Type B pancreatic cell (in vitro differentiated cells): ENCODE measurements at regions not wholly inside any gene's neighbourhood (a gene's known extent, or its start where the extent isn't known, plus 50 kb on each side); places are given as distances from the start of the nearest gene placed in this dataset.

Experiments
- DNase-seq: peaks from one replicate; pipeline ENCODE4 v3.0.0; 2021; ENCODE audit warnings: mixed read lengths; ENCODE audit not compliant: unreplicated experiment; ENCODE audit errors: extremely low spot score
- H3K27ac Mint-ChIP-seq: 2 replicates; pipeline ENCODE4 v1.8.0; 2021; ENCODE audit warnings: mild to moderate bottlenecking, mixed read lengths
- H3K27me3 Mint-ChIP-seq: 2 replicates; pipeline ENCODE4 v1.8.0; 2021; ENCODE audit warnings: mixed read lengths
- H3K36me3 Mint-ChIP-seq: 2 replicates; pipeline ENCODE4 v1.8.0; 2021; ENCODE audit warnings: mixed read lengths
- H3K4me1 Mint-ChIP-seq: one replicate; pipeline ENCODE4 v1.8.0; 2021; ENCODE audit warnings: mixed read lengths; ENCODE audit not compliant: unreplicated experiment
- H3K4me3 Mint-ChIP-seq: 2 replicates; pipeline ENCODE4 v1.8.0; 2021; ENCODE audit warnings: mild to moderate bottlenecking, mixed read lengths
- H3K9me3 Mint-ChIP-seq: 2 replicates; pipeline ENCODE4 v1.8.0; 2021; ENCODE audit warnings: mixed read lengths
- CTCF ChIP-seq: fragments of 200-600 bp; sonication (generic); conservative IDR thresholded peaks from 2 replicates; pipeline ENCODE4 v1.5.0; 2021; ENCODE audit warnings: antibody characterized with exemption, mild to moderate bottlenecking

GRCh38 chr5:23042226-23042625, 189.1 kb upstream of the CDH12 start:
- Mint-ChIP-seq H3K27me3 (no peaks in the 10 kb centered on the region), H3K27ac (no peak overlapping the region), H3K4me3 (no peak overlapping the region), H3K36me3 (no peaks in the 10 kb centered on the region), H3K9me3 (peaks cover 4% of the 10 kb centered on the region), H3K4me1 (no peaks in the 10 kb centered on the region)
- no peak for TF ChIP-seq CTCF
- no peak for DNase-seq

GRCh38 chr5:23035555-23036090, 182.5 kb upstream of the CDH12 start:
- H3K36me3 Mint-ChIP-seq = no peaks in the 10 kb centered on the region
- H3K27ac Mint-ChIP-seq = no peak overlapping the region
- H3K4me3 Mint-ChIP-seq = no peak overlapping the region
- no peak for TF ChIP-seq CTCF
- no peaks in the 10 kb centered on the region for H3K4me1 Mint-ChIP-seq
- no peak for DNase-seq
- H3K27me3 Mint-ChIP-seq = no peaks in the 10 kb centered on the region
- H3K9me3 Mint-ChIP-seq = no peaks in the 10 kb centered on the region

GRCh38 chr5:23033864-23034263, 180.7 kb upstream of the CDH12 start:
- H3K4me1 Mint-ChIP-seq = no peaks in the 10 kb centered on the region
- no peak for DNase-seq
- H3K27ac Mint-ChIP-seq = no peak overlapping the region
- no peak overlapping the region for H3K4me3 Mint-ChIP-seq
- H3K27me3 Mint-ChIP-seq = no peaks in the 10 kb centered on the region
- no peaks in the 10 kb centered on the region for H3K9me3 Mint-ChIP-seq
- no peak for TF ChIP-seq CTCF
- H3K36me3 Mint-ChIP-seq = no peaks in the 10 kb centered on the region

GRCh38 chr5:23029290-23029689, 176.1 kb upstream of the CDH12 start:
- Mint-ChIP-seq H3K4me3 (no peak overlapping the region), H3K27ac (no peak overlapping the region), H3K27me3 (no peaks in the 10 kb centered on the region), H3K4me1 (no peaks in the 10 kb centered on the region), H3K9me3 (no peaks in the 10 kb centered on the region), H3K36me3 (no peaks in the 10 kb centered on the region)
- DNase-seq = no peak
- no peak for TF ChIP-seq CTCF

GRCh38 chr5:23028445-23029021, 175.4 kb upstream of the CDH12 start:
- no peak overlapping the region for H3K4me3 Mint-ChIP-seq
- DNase-seq = no peak
- no peak for TF ChIP-seq CTCF
- H3K4me1 Mint-ChIP-seq = no peaks in the 10 kb centered on the region
- no peaks in the 10 kb centered on the region for H3K9me3 Mint-ChIP-seq
- no peaks in the 10 kb centered on the region for H3K27me3 Mint-ChIP-seq
- no peaks in the 10 kb centered on the region for H3K36me3 Mint-ChIP-seq
- no peak overlapping the region for H3K27ac Mint-ChIP-seq

GRCh38 chr5:23027830-23028229, 174.7 kb upstream of the CDH12 start:
- H3K27me3 Mint-ChIP-seq = no peaks in the 10 kb centered on the region
- TF ChIP-seq CTCF = no peak

More at GRCh38 chr5:23027830-23028229, 174.7 kb upstream of the CDH12 start:
- Mint-ChIP-seq H3K27ac (no peak overlapping the region), H3K4me3 (no peak overlapping the region), H3K9me3 (no peaks in the 10 kb centered on the region), H3K36me3 (no peaks in the 10 kb centered on the region), H3K4me1 (no peaks in the 10 kb centered on the region)
- DNase-seq = no peak
